Activated effector memory CD4-positive, alpha-beta T cell treated with anti-CD3 and anti-CD28 coated beads, Interleukin-2, amount 50 U/mL, for 16 hours (primary cell): ENCODE measurements at regions not wholly inside any gene's neighbourhood (a gene's known extent, or its start where the extent isn't known, plus 50 kb on each side); places are given as distances from the start of the nearest gene placed in this dataset.
A peak's percentile ranks its signal among the peaks of the same experiment; 100 is the strongest.

Experiments used
- DNase-seq: peaks from one replicate; pipeline ENCODE4 v3.0.0-alpha.2; 2020

GRCh38 chr9:695252-695651 lies 146.2 kb upstream of the DMRT1 start:
- no peak for DNase-seq

DNA sequence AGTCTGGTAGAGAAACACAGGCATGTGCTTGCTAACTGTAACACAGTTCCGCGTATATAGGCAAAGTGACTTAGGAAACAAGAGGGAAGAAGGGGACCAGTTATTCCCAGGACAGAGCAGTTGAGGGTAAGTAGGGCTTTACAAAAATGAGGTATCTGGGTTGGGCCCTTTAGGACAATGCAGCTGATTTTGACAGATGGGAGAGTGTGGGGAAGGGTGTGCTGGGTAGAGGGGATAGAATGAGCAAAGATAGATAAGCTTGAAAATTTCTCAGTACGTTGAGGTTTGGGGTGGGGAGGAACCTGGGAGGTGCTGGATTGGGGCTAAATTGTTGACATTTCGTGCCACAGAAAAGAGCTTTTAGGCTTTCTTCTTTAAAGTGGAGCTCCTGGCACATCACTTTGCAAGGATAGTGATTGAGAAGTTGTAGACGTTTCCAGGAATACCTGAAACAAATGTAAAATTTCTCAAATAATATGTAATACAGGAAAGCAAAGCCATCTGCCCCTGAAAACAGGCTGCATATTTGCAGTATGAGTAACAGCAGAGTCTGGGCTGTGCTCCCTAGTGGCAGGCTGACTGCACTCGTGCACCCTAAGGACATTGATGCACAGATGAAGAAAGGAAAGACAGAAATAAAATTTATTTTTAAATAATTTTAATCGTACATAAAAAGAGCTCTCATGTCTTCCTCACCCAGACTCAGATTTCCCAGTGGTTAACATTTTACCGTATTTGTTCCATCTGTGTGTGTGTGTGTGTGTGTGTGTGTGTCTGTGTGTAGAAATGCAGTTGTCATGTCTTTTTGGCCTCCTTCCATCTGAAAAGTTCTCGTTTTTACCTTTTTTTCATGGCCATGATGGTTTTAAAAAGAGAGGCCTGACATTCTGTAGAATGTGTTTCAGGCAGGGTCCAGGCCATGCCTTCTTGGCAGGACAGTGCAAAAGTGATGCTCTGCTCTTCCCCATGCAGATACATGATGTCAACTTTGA lies 144.9 kb upstream of the DMRT1 start:
- no peak for DNase-seq

GRCh38 chr9:698276-698675 lies 143.2 kb upstream of the DMRT1 start:
- no peak for DNase-seq

GRCh38 chr9:698954-699353 lies 142.5 kb upstream of the DMRT1 start:
- no peak for DNase-seq

DNA sequence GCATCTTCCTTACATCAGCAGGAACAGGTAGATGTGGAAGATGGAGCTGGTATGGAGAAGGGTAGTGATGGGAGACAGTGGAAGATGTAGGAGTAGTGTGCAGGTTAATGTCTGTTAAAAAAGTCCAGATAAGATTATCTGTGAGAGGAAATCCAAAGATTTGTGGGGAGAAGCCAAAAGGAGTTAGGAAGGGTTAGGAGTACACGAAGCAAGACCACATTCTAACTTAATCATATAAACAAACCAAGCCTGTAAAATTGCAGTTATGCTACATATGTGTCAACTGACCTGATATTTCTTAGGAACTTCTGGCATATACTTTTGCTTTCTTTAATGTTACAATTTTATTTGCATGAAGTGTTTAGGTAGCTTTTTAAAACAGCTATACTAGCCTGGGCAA lies 142.1 kb upstream of the DMRT1 start:
- DNase-seq = no peak

GRCh38 chr9:700365-701282 lies 140.9 kb upstream of the DMRT1 start:
- DNase-seq = no peak

GRCh38 chr9:703392-703791 lies 138.1 kb upstream of the DMRT1 start:
- no peak for DNase-seq

GRCh38 chr9:706073-706472 lies 135.4 kb upstream of the DMRT1 start:
- DNase-seq = no peak

- DNase-seq = peak; percentile 68
Observed at GRCh38 chr9:706606-707459, 134.7 kb upstream of the DMRT1 start.

GRCh38 chr9:708182-708550 lies 133.3 kb upstream of the DMRT1 start:
- DNase-seq = no peak

GRCh38 chr9:708551-709432 lies 132.7 kb upstream of the DMRT1 start:
- no peak for DNase-seq

GRCh38 chr9:710951-711745 lies 130.3 kb upstream of the DMRT1 start:
- no peak for DNase-seq

DNA sequence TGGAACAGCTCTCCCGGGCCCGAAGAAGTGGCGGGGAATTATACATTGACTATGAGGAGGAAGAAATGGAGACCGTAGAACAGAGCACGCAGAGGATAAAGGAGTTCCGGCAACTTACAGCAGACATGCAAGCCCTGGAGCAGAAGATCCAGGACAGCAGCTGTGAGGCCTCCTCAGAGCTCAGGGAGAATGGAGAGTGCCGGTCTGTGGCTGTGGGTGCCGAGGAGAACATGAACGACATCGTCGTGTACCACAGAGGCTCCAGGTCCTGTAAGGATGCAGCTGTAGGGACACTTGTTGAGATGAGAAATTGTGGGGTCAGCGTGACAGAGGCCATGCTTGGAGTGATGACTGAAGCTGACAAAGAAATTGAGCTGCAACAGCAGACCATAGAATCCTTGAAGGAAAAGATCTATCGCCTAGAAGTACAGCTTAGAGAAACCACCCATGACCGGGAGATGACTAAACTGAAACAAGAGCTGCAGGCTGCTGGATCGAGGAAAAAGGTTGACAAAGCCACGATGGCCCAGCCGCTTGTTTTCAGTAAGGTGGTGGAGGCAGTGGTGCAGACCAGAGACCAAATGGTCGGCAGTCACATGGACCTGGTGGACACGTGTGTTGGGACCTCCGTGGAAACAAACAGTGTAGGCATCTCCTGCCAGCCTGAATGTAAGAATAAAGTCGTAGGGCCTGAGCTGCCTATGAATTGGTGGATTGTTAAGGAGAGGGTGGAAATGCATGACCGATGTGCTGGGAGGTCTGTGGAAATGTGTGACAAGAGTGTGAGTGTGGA lies 129.5 kb upstream of the DMRT1 start:
- DNase-seq = no peak

- DNase-seq = no peak
Observed at GRCh38 chr9:712643-713042, 128.9 kb upstream of the DMRT1 start.

DNA sequence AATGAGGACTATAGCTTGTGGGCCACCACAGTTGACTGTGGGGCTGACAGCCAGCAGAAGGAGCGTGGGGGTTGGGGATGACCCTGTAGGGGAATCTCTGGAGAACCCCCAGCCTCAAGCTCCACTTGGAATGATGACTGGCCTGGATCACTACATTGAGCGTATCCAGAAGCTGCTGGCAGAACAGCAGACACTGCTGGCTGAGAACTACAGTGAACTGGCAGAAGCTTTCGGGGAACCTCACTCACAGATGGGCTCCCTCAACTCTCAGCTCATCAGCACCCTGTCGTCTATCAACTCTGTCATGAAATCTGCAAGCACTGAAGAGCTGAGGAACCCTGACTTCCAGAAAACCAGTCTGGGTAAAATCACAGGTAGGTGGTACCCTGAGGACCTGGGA lies 128.4 kb upstream of the DMRT1 start:
- DNase-seq = no peak

DNA sequence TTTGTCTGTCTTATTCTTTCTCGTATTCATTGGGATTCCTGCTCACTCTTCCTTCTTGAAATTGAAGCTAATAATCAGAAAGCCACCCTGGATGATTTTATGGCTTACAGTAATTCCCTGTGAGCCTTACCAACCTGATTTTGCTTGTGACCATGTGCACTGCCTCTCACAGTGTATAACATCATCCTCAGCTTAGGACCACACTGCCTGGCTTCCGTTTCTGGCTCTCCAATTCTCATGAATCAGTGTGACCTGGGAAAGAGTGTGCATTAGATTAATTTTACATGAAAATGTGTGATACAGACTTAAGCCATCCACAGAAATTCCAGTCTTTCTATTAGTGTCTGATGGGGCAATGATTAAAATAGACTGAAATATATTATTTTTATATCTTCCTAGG lies 126.8 kb upstream of the DMRT1 start:
- no peak for DNase-seq

DNA sequence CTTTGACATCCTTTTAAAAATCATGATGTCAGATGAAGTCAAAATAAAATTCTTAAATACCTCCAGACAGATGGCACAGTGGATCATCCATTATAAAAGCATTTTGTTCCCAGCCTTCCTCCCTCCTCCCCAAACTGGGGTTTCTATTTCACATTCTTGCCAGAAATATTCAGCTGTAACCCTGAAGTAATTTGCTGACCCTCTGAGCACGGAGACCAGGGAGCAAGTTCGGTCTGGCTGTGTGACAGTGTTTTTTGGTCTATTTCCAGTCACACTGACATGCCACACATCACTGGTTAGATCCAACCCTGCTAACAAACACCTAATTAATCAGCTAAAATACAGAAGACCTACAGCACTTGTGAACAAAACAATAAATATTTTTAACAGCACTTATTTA lies 126.2 kb upstream of the DMRT1 start:
- DNase-seq = no peak

DNA sequence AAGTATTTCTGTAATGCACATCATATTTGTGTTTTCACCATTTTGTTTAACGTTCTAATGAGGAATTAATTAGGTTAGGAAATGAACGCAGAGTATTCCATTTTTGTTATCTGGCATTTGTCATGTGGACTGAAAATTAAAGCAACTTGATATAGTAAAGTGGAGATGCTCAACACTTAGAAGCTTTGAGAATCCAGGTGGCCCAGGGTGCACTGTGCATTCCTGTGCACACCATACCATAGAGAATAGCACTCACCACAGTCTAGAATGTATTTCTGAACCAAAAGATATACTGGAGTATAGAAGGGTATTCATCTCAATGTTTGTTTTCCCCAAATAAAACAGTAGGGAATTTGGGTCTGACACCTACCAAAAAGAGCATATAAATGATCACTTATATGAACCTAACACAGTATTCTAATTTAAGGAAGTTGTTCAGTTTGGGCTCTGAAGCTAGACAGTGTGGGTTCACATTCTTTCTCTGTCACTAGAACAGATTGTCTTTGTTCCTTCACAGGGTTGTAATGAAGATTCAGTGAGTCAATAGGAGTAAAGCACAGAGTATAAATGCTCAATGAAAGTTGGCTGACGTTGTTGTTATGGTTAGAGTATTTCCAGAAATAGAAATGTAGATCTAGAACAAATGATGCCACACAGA lies 125.6 kb upstream of the DMRT1 start:
- DNase-seq = no peak

GRCh38 chr9:717722-718121 lies 123.8 kb upstream of the DMRT1 start:
- no peak for DNase-seq
